ENCODE measurements at regions not wholly inside any gene's neighbourhood (a gene's known extent, or its start where the extent isn't known, plus 50 kb on each side); places are given as distances from the start of the nearest gene placed in this dataset.
"Not testable (repeated sequence)": the region's sequence is repeated elsewhere in the genome, so short reads cannot be mapped to it uniquely, and the experiment has no call there.

DNA sequence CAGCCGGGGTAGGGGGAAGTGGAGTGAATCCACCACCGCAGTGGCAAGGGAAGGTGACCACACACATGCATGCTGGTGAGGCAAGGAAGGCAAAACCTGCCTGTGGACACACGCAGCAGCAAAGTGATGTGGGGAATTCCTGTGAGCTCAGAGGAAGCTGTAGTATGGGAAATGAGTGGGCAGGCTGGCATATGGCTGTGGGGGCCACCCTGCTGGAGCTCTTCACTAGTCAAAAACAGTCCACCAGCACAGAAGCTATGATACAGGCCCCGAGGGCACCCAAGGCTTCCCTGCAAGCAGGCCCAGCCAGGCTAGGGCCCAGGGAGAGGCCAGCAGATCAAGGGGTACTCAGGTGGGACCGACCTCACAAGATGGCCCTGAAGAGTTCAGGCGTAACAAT lies 239.1 kb downstream of the CHM start:
- DNase-seq (ENCODE audit: low spot score): no peak
- no peak overlapping the region for H2AFZ ChIP-seq (replicated peaks)
- peaks cover 2% of the 10 kb centered on the region for H3K27me3 Mint-ChIP-seq (ENCODE audit: insufficient read depth, low read depth)
- H3K79me2 ChIP-seq (ENCODE audit: low read depth): no peaks in the 10 kb centered on the region
- peaks cover 19% of the 10 kb centered on the region for H3K9me3 ChIP-seq (ENCODE audit: low read depth)
- H3K4me3 Mint-ChIP-seq: no peak overlapping the region
- H3K4me1 ChIP-seq: no peaks in the 10 kb centered on the region
- H3K9ac ChIP-seq: no peak overlapping the region
- H3K36me3 Mint-ChIP-seq: no peaks in the 10 kb centered on the region
- no peaks in the 10 kb centered on the region for H4K20me1 ChIP-seq (ENCODE audit: low read depth)
- no peak overlapping the region for H3K4me2 ChIP-seq
- H3K27ac ChIP-seq: no peak overlapping the region
- peaks cover 8% of the 10 kb centered on the region for H3K9me3 Mint-ChIP-seq
- H3K27ac Mint-ChIP-seq: no peak overlapping the region
- H3F3A ChIP-seq (ENCODE audit: low read depth): no peaks in the 10 kb centered on the region
- no peak overlapping the region for H3K4me3 ChIP-seq
- no peaks in the 10 kb centered on the region for H3K27me3 ChIP-seq
- H3K4me1 Mint-ChIP-seq: no peaks in the 10 kb centered on the region
- TF ChIP-seq EZH2 (IDR thresholded peaks at IDR 0.05) (no peak), EZH2phosphoT487 (IDR thresholded peaks at IDR 0.05) (no peak)
- TF ChIP-seq, protein P1, sequence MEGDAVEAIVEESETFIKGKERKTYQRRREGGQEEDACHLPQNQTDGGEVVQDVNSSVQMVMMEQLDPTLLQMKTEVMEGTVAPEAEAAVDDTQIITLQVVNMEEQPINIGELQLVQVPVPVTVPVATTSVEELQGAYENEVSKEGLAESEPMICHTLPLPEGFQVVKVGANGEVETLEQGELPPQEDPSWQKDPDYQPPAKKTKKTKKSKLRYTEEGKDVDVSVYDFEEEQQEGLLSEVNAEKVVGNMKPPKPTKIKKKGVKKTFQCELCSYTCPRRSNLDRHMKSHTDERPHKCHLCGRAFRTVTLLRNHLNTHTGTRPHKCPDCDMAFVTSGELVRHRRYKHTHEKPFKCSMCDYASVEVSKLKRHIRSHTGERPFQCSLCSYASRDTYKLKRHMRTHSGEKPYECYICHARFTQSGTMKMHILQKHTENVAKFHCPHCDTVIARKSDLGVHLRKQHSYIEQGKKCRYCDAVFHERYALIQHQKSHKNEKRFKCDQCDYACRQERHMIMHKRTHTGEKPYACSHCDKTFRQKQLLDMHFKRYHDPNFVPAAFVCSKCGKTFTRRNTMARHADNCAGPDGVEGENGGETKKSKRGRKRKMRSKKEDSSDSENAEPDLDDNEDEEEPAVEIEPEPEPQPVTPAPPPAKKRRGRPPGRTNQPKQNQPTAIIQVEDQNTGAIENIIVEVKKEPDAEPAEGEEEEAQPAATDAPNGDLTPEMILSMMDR (IDR thresholded peaks at IDR 0.05): no peak
- no peaks in the 10 kb centered on the region for H3K36me3 ChIP-seq

DNA sequence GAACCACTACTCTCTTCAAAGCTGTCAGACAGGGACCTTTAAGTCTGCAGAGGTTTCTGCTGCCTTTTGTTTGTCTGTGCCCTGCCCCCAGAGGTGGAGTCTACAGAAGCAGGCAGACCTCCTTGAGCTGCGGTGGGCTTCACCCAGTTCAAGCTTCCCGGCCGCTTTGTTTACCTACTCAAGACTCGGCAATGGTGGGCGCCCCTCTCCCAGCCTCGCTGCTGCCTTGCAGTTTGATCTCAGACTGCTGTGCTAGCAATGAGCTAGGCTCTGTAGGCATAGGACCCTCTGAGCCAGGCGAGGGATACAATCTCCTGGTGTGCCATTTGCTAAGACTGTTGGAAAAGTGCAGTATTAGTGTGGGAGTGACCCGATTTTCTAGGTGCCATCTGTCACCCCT lies 275.0 kb downstream of the CHM start:
- not testable (repeated sequence) for H3K4me3 Mint-ChIP-seq; H4K20me1 ChIP-seq (ENCODE audit: low read depth); H3F3A ChIP-seq (ENCODE audit: low read depth); H2AFZ ChIP-seq (replicated peaks); H3K9me3 ChIP-seq (ENCODE audit: low read depth); H3K36me3 ChIP-seq; H3K4me2 ChIP-seq; DNase-seq (ENCODE audit: low spot score); H3K9ac ChIP-seq; H3K27me3 Mint-ChIP-seq (ENCODE audit: insufficient read depth, low read depth); H3K36me3 Mint-ChIP-seq; H3K4me1 Mint-ChIP-seq; H3K4me1 ChIP-seq; H3K27me3 ChIP-seq; H3K27ac Mint-ChIP-seq; H3K79me2 ChIP-seq (ENCODE audit: low read depth); H3K9me3 Mint-ChIP-seq; H3K4me3 ChIP-seq; H3K27ac ChIP-seq

DNA sequence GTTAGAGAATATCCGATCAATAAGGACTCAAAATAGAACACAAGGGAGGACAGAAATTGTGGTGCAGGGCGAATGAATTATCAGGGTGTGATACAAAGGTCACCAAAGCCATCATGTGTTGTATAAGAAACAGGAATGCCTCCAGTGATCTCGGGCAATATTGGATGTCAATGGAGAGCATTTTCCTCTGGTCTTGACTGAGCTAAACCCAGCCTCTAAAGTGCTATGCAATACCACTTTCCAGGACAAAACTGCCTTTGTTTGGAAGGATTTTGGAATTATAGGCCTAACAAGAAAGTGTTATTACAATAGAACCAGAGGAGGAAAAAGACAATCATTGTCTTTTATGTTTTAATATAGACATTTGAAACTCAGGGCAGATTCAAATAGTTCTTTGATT lies 281.7 kb downstream of the CHM start:
- no peaks in the 10 kb centered on the region for H3F3A ChIP-seq (ENCODE audit: low read depth)
- Mint-ChIP-seq H3K27me3 (ENCODE audit: insufficient read depth, low read depth) (no peaks in the 10 kb centered on the region), H3K9me3 (peaks cover 2% of the 10 kb centered on the region), H3K4me3 (no peak overlapping the region), H3K4me1 (no peaks in the 10 kb centered on the region), H3K36me3 (no peaks in the 10 kb centered on the region), H3K27ac (no peak overlapping the region)
- H4K20me1 ChIP-seq (ENCODE audit: low read depth): no peaks in the 10 kb centered on the region
- H3K79me2 ChIP-seq (ENCODE audit: low read depth): no peaks in the 10 kb centered on the region
- no peak overlapping the region for H3K27ac ChIP-seq
- H3K9ac ChIP-seq: no peak overlapping the region
- H3K4me2 ChIP-seq: no peak overlapping the region
- no peaks in the 10 kb centered on the region for H3K4me1 ChIP-seq
- H3K36me3 ChIP-seq: no peaks in the 10 kb centered on the region
- no peak overlapping the region for H2AFZ ChIP-seq (replicated peaks)
- TF ChIP-seq EZH2phosphoT487 (IDR thresholded peaks at IDR 0.05): no peak
- TF ChIP-seq, protein P1 (IDR thresholded peaks at IDR 0.05): no peak
- no peak for TF ChIP-seq EZH2 (IDR thresholded peaks at IDR 0.05)
- H3K4me3 ChIP-seq: no peak overlapping the region
- H3K27me3 ChIP-seq: no peaks in the 10 kb centered on the region
- no peak for DNase-seq (ENCODE audit: low spot score)
- H3K9me3 ChIP-seq (ENCODE audit: low read depth): no peaks in the 10 kb centered on the region

DNA sequence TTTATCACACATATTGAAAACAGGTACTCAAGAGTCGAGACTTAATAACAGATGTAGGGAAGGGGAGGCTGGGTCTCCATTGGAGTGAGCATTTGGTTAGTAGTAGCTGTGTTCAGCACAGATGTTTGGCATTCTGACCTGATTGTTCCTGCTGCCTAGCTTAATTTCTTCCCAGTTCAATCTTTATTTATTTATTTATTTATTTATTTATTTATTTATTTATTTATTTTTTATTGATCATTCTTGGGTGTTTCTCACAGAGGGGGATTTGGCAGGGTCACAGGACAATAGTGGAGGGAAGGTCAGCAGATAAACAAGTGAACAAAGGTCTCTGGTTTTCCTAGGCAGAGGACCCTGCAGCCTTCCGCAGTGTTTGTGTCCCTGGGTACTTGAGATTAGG lies 324.3 kb downstream of the CHM start:
- not testable (repeated sequence) for H3K9me3 Mint-ChIP-seq; H3K27me3 Mint-ChIP-seq (ENCODE audit: insufficient read depth, low read depth)

DNA sequence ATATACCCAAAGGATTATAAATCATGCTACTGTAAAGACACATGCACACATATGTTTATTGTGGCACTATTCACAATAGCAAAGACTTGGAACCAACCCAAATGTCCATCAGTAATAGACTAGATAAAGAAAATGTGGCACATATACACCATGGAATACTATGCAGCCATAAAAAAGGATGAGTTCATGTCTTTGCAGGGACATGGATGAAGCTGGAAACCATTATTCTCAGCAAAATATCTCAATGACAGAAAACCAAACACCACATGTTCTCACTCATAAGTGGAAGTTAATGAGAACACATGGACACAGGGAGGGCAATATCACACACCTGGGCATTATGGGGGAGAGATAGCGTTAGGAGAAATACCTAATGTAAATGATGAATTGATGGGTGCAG lies 323.8 kb upstream of the POF1B start:
- H3K4me3 Mint-ChIP-seq; H3F3A ChIP-seq (ENCODE audit: low read depth); H3K9me3 ChIP-seq (ENCODE audit: low read depth); H3K27ac ChIP-seq; H3K4me2 ChIP-seq; H3K4me3 ChIP-seq; H3K9me3 Mint-ChIP-seq; H3K4me1 ChIP-seq; H3K9ac ChIP-seq; H3K27ac Mint-ChIP-seq; H3K36me3 Mint-ChIP-seq; H4K20me1 ChIP-seq (ENCODE audit: low read depth); H2AFZ ChIP-seq (replicated peaks); H3K36me3 ChIP-seq; H3K27me3 ChIP-seq; H3K79me2 ChIP-seq (ENCODE audit: low read depth); H3K4me1 Mint-ChIP-seq; H3K27me3 Mint-ChIP-seq (ENCODE audit: insufficient read depth, low read depth); DNase-seq (ENCODE audit: low spot score): not testable (repeated sequence)

More for the DNA sequence above, 324.3 kb downstream of the CHM start:
- not testable (repeated sequence) for H3K4me3 ChIP-seq; H3K4me1 ChIP-seq; H3K9ac ChIP-seq; H3K36me3 Mint-ChIP-seq; H3K27me3 ChIP-seq; H3K79me2 ChIP-seq (ENCODE audit: low read depth); H3K4me1 Mint-ChIP-seq; H3K4me2 ChIP-seq; H3F3A ChIP-seq (ENCODE audit: low read depth); H4K20me1 ChIP-seq (ENCODE audit: low read depth); H2AFZ ChIP-seq (replicated peaks); H3K36me3 ChIP-seq; H3K27ac Mint-ChIP-seq; H3K9me3 ChIP-seq (ENCODE audit: low read depth); H3K4me3 Mint-ChIP-seq; DNase-seq (ENCODE audit: low spot score); H3K27ac ChIP-seq

Data from neural progenitor cell (in vitro differentiated cells).